A549 (cell line): ENCODE measurements at regions not wholly inside any gene's neighbourhood (a gene's known extent, or its start where the extent isn't known, plus 50 kb on each side); places are given as distances from the start of the nearest gene placed in this dataset.

Experiments used
- ATAC-seq, 2 experiments: fragments of 200-7000 bp in 1 of 2; fragments of >200 bp in 1 of 2; cut with Nextera tagmentation in 1 of 2; cut with Tn5 transposase in 1 of 2; 3 replicates each; pipeline versions ENCODE4 v1.8.0 to v1.9.1; 2018 to 2020; ENCODE audit warnings: mild to moderate bottlenecking in 1 of 2, moderate library complexity in 1 of 2
- CTCF ChIA-PET: fragments of 300-600 bp; sonication (Branson Sonifier 250); formaldehyde crosslinking; extraction: SDS; loops from one replicate; lab custom pipeline; 2021; ENCODE audit warnings: antibody characterized with exemption, inconsistent platforms; lab: Yijun Ruan, JAX
- POLR2A ChIA-PET: fragments of 350-600 bp; formaldehyde crosslinking; extraction: SDS; loops from one replicate; lab custom pipeline; 2021; ENCODE audit warnings: antibody characterized with exemption, inconsistent platforms; lab: Yijun Ruan, JAX
- DNase-seq, 2 experiments: peaks; one replicate each; pipeline versions ENCODE4 v3.0.0 to v3.0.0-alpha.2; 2011 to 2016; ENCODE audit warnings: low read depth in 1 of 2, low spot score in 1 of 2
- FAIRE-seq: peaks from 2 replicates; lab custom pipeline; 2011; peaks lifted over from hg19 to GRCh38; lab: Jason Lieb, UNC
- H3K27ac ChIP-seq, 2 experiments: fragments of >200 bp; sonication (Bioruptor Twin); formaldehyde crosslinking; 3 replicates each; pipeline ENCODE4 v1.5.1; 2016 to 2017
- H3K4me1 ChIP-seq: fragments of >200 bp; sonication (Bioruptor Twin); formaldehyde crosslinking; 3 replicates; pipeline ENCODE4 v1.6.1; 2016
- H3K4me2 ChIP-seq: fragments of >200 bp; sonication (Bioruptor Twin); formaldehyde crosslinking; 3 replicates; pipeline ENCODE4 v1.6.1; 2016
- H3K4me3 ChIP-seq: fragments of >200 bp; sonication (Bioruptor Twin); formaldehyde crosslinking; 3 replicates; pipeline ENCODE4 v1.5.1; 2016
- H3K9me3 ChIP-seq: fragments of >200 bp; sonication (Bioruptor Twin); formaldehyde crosslinking; 3 replicates; pipeline ENCODE4 v1.6.1; 2016
- BHLHE40 ChIP-seq: IDR thresholded peaks from 2 replicates; pipeline ENCODE4 v1.6.1; 2012; ENCODE audit warnings: low read depth, low read length, inconsistent platforms
- CEBPB ChIP-seq, 2 experiments: fragments of >200 bp in 1 of 2; sonication (Bioruptor Twin) in 1 of 2; formaldehyde crosslinking in 1 of 2; IDR thresholded peaks; 2 replicates each; pipeline ENCODE4 v1.6.1; 2012 to 2016
- CHD4 ChIP-seq: fragments of 200-600 bp; sonication (generic); IDR thresholded peaks from 2 replicates; pipeline ENCODE4 v1.6.1; 2016; ENCODE audit warnings: antibody characterized with exemption, mild to moderate bottlenecking, borderline replicate concordance
- CTCF ChIP-seq: fragments of >200 bp; sonication (Bioruptor Twin); formaldehyde crosslinking; IDR thresholded peaks from 3 replicates; pipeline ENCODE4 v1.5.1; 2016
- E2F6 ChIP-seq: IDR thresholded peaks from 2 replicates; pipeline ENCODE4 v1.6.1; 2012; ENCODE audit warnings: low read depth, borderline replicate concordance
- FOSL2 ChIP-seq, 2 experiments: fragments of 450-650 bp in 1 of 2; fragments of >200 bp in 1 of 2; sonication (Bioruptor Twin) in 1 of 2; formaldehyde crosslinking; IDR thresholded peaks; 2 replicates each; pipeline versions ENCODE4 v1.5.0 to v1.6.1; 2016 to 2020; ENCODE audit warnings: mild to moderate bottlenecking in 1 of 2, moderate library complexity in 1 of 2
- GATA3 ChIP-seq: IDR thresholded peaks from 2 replicates; pipeline ENCODE4 v1.6.1; 2012; ENCODE audit warnings: borderline replicate concordance
- HOXB13 ChIP-seq: fragments of 250-450 bp; sonication (Bioruptor Pico); IDR thresholded peaks from 2 replicates; pipeline ENCODE4 v1.5.0; 2020; ENCODE audit warnings: low read depth, mild to moderate bottlenecking, moderate library complexity
- JUN ChIP-seq, 2 experiments: fragments of >200 bp; sonication (Bioruptor Twin); formaldehyde crosslinking; IDR thresholded peaks; 2 replicates in 1 of 2; 3 replicates in 1 of 2; pipeline ENCODE4 v1.6.1; 2016 to 2017
- JUNB ChIP-seq: fragments of >200 bp; sonication (Bioruptor Twin); formaldehyde crosslinking; IDR thresholded peaks from 2 replicates; pipeline ENCODE4 v1.6.1; 2016
- KDM5A ChIP-seq: fragments of 200-600 bp; sonication (generic); IDR thresholded peaks from 2 replicates; pipeline ENCODE4 v1.6.1; 2016; ENCODE audit warnings: antibody characterized with exemption, mild to moderate bottlenecking
- MAFK ChIP-seq: fragments of 450-650 bp; IDR thresholded peaks from 2 replicates; pipeline ENCODE4 v1.6.1; 2014; ENCODE audit not compliant: partially characterized antibody
- MYC ChIP-seq: IDR thresholded peaks from 2 replicates; pipeline ENCODE4 v1.6.1; 2012; ENCODE audit warnings: mild to moderate bottlenecking, inconsistent platforms, low read length, improper control_type of control experiment, borderline replicate concordance
- NR3C1 ChIP-seq: fragments of >200 bp; sonication (Bioruptor Twin); formaldehyde crosslinking; IDR thresholded peaks from 3 replicates; pipeline ENCODE4 v1.6.1; 2017
- PHF8 ChIP-seq: fragments of 200-600 bp; sonication (generic); IDR thresholded peaks from 2 replicates; pipeline ENCODE4 v1.6.1; 2016; ENCODE audit warnings: low read depth, mild to moderate bottlenecking, antibody characterized with exemption, moderate library complexity, borderline replicate concordance
- POLR2AphosphoS2 ChIP-seq: conservative IDR thresholded peaks from 2 replicates; pipeline ENCODE4 v1.6.1; 2012; ENCODE audit warnings: low read length, improper control_type of control experiment, inconsistent platforms
- RAD21 ChIP-seq, 2 experiments: fragments of >200 bp in 1 of 2; sonication (Bioruptor Twin) in 1 of 2; formaldehyde crosslinking in 1 of 2; IDR thresholded peaks in 1 of 2; conservative IDR thresholded peaks in 1 of 2; 2 replicates in 1 of 2; 3 replicates in 1 of 2; pipeline ENCODE4 v1.6.1; 2012 to 2018; ENCODE audit warnings: inconsistent platforms in 1 of 2
- RARB ChIP-seq: fragments of 250-450 bp; sonication (Bioruptor Pico); IDR thresholded peaks from 2 replicates; pipeline ENCODE4 v1.8.0; 2021; ENCODE audit warnings: mild to moderate bottlenecking, moderate library complexity
- RCOR1 ChIP-seq: fragments of 150-350 bp; IDR thresholded peaks from 2 replicates; pipeline ENCODE4 v1.6.1; 2014; ENCODE audit warnings: antibody characterized with exemption, low read length, low read depth
- RFX5 ChIP-seq: fragments of 450-650 bp; IDR thresholded peaks from 2 replicates; pipeline ENCODE4 v1.7.1; 2014; ENCODE audit warnings: antibody characterized with exemption, mild to moderate bottlenecking, moderate library complexity
- TP53 ChIP-seq: fragments of 250-450 bp; sonication (Bioruptor Pico); IDR thresholded peaks from 2 replicates; pipeline ENCODE4 v1.5.0; 2021; ENCODE audit warnings: mild to moderate bottlenecking, moderate library complexity
- WGBS: methylation state at CpG from one replicate; pipeline ENCODE4 v1.1.6; 2017; ENCODE audit errors: missing lambda C conversion rate; 5-methylcytosine and 5-hydroxymethylcytosine counted together
- TF ChIP-seq, protein P1 (sequence below): IDR thresholded peaks from 2 replicates; pipeline ENCODE4 v1.6.1; 2012

DNA sequence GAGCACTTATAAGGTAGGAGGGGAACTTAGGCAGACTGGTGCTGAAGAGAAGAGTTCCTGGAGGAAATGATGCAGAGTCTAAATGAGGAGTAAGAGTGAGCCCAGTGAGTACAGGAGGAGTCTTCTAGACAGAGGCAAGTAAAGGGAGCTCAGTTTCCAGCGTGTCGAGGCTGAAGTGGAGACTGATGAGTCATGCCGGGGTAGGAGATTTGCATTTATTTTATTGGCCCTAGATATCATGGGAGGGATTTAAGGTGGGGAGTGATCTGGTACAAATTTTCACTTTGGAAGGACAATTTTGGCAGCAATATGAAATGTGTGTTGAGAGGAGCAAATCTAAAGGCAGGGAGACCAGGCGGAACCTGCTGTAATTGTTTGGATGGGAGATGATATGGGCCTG lies 157.5 kb downstream of the TTC8 start:
- ChIA-PET POLR2A (no interaction called here), CTCF (no interaction called here)
- Histone ChIP-seq H3K4me1 (peaks cover 44% of the 10 kb centered on the region), H3K9me3 (peaks cover under 1% of the 10 kb centered on the region; the same call in 1 of the 3 replicates), H3K4me3 (no peak overlapping the region), H3K4me2 (no peak overlapping the region), H3K27ac (peak overlapping the region in 1 of 2 experiments; percentile 81; a peak in 4 of 6 replicates)
- FAIRE-seq: no peak
- WGBS: 80% methylated on average over 4 of the region's 4 CpGs
- TF ChIP-seq CHD4: no peak
- peak; percentile 83 for TF ChIP-seq RFX5
- ATAC-seq: no peak
- no peak for DNase-seq

- DNase-seq: peak; percentile 57 to 88
- TF ChIP-seq KDM5A (no peak), E2F6 (peak; percentile 80), PHF8 (no peak), GATA3 (peak; percentile 44; the same call in 1 of the 2 replicates), RAD21 (conservative IDR thresholded peaks at IDR 0.05 in 1 of 2, IDR thresholded peaks at IDR 0.05 in 1 of 2) (peak; percentile 15 to 19; a peak in 1 of 5 replicates), JUNB (peak; percentile 61; the same call in 1 of the 2 replicates), MAFK (peak; percentile 80), JUN (IDR thresholded peaks at IDR 0.05) (peak in 1 of 2 experiments; percentile 48; a peak in 1 of 5 replicates), FOSL2 (IDR thresholded peaks at IDR 0.05) (peak; percentile 63; the same call in 1 of the 2 replicates), FOSL2 (CRISPR knock-in tag; IDR thresholded peaks at IDR 0.05) (peak; percentile 96)
- TF ChIP-seq, protein P1, sequence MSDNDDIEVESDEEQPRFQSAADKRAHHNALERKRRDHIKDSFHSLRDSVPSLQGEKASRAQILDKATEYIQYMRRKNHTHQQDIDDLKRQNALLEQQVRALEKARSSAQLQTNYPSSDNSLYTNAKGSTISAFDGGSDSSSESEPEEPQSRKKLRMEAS: peak; percentile 88
- Histone ChIP-seq H3K9me3 (peaks cover 12% of the 10 kb centered on the region; the same call in 1 of the 3 replicates), H3K27ac (peak overlapping the region; percentile 81), H3K4me1 (peaks cover 42% of the 10 kb centered on the region), H3K4me3 (no peak overlapping the region), H3K4me2 (peak overlapping the region; percentile 59)
- ChIA-PET CTCF (interaction anchor here (0.5 to 2.1 kb wide), 6 partner anchors 12 to 114 kb away, joined by 3 to 5 read pairs (median 3); no protein-coding TSS in a partner anchor), POLR2A (no interaction called here)
- peak; percentile 92 to 93 for ATAC-seq
- peak; percentile 99 for FAIRE-seq
- WGBS: 4% methylated on average over 4 of the region's 4 CpGs
These were observed 159.3 kb downstream of the TTC8 start for GRCh38 chr14:88983755-88984154.

DNA sequence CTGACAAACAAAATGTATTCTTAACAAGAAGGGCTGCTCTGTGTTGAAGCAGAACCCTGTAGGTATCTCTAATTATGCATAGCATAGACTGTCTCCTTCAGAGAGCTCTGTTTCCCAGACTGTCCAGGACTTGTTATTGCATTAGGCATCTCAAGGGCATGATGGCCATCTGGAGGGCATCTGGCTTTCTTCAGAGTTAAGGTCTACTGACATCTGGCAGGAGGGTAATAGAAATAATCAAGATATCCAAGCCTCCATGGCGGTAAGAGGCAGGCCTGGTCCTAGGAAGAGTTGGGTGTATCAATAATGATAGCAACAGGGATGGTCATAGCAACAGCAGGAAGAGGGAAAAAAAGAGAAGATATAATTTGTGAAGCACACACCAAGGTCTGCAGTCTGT lies 161.2 kb downstream of the TTC8 start:
- FAIRE-seq (no peak), ATAC-seq (0 out of 6 replicates have a peak, but pooled peaks of 1 of the 2 experiments have one; percentile 3), DNase-seq (no peak)
- 86% methylated on average over 1 of the region's 1 CpG for WGBS
- peaks cover 42% of the 10 kb centered on the region for H3K4me1 ChIP-seq
- H3K4me3 ChIP-seq: no peak overlapping the region
- peak overlapping the region; percentile 42; the same call in 2 of the 3 replicates for H3K4me2 ChIP-seq
- ChIA-PET CTCF (no interaction called here), POLR2A (no interaction called here)
- H3K9me3 ChIP-seq: peaks cover 12% of the 10 kb centered on the region; the same call in 1 of the 3 replicates
- H3K27ac ChIP-seq: peak overlapping the region; percentile 73 to 81; a peak in 5 of 6 replicates
- TF ChIP-seq E2F6: no peak
- TF ChIP-seq HOXB13 (CRISPR knock-in tag): no peak
- TF ChIP-seq MYC: no peak
- no peak for TF ChIP-seq POLR2AphosphoS2
- no peak for TF ChIP-seq MAFK
- TF ChIP-seq BHLHE40: no peak
- TF ChIP-seq CEBPB (IDR thresholded peaks at IDR 0.05): no peak
- no peak for TF ChIP-seq NR3C1
- no peak for TF ChIP-seq CTCF
- no peak for TF ChIP-seq RARB (CRISPR knock-in tag)
- no peak for TF ChIP-seq RCOR1
- no peak for TF ChIP-seq TP53 (CRISPR knock-in tag)
